Activated gamma-delta T cell treated with Interleukin-2 at 50 U/mL for 16 hours (primary cell): ENCODE measurements at regions not wholly inside any gene's neighbourhood (a gene's known extent, or its start where the extent isn't known, plus 50 kb on each side); places are given as distances from the start of the nearest gene placed in this dataset.

ENCODE experiments used
- DNase-seq: peaks from one replicate; pipeline ENCODE4 v3.0.0-alpha.2; 2020

- DNase-seq, result no peak
Measured at GRCh38 chr5:1704676-1705075, 95.0 kb downstream of the MRPL36 start.

GRCh38 chr5:1704266-1704665 lies 95.4 kb downstream of the MRPL36 start:
- DNase-seq, result no peak

GRCh38 chr5:1703352-1704050 lies 96.1 kb downstream of the MRPL36 start:
- DNase-seq, result no peak

- no peak for DNase-seq
Measured at GRCh38 chr5:1702318-1702717, 97.3 kb downstream of the MRPL36 start.

- DNase-seq, result no peak
Measured at GRCh38 chr5:1701884-1702283, 97.8 kb downstream of the MRPL36 start.

- no peak for DNase-seq
Measured at GRCh38 chr5:1701216-1701864, 98.3 kb downstream of the MRPL36 start.

- no peak for DNase-seq
Measured at GRCh38 chr5:1699394-1699793, 100.2 kb downstream of the MRPL36 start.

- no peak for DNase-seq
Measured at GRCh38 chr5:1698589-1699316, 100.9 kb downstream of the MRPL36 start.

GRCh38 chr5:1692381-1692780 lies 107.3 kb downstream of the MRPL36 start:
- no peak for DNase-seq

GRCh38 chr5:1687301-1687970 lies 112.2 kb downstream of the MRPL36 start:
- no peak for DNase-seq

- no peak for DNase-seq
Measured at GRCh38 chr5:1686016-1686802, 113.4 kb downstream of the MRPL36 start.

- DNase-seq, result no peak
Measured at GRCh38 chr5:1685066-1685465, 114.6 kb downstream of the MRPL36 start.

GRCh38 chr5:1681955-1682354 lies 117.7 kb downstream of the MRPL36 start:
- DNase-seq, result no peak

GRCh38 chr5:1673042-1673677 lies 126.5 kb downstream of the MRPL36 start:
- DNase-seq, result no peak

- no peak for DNase-seq
Measured at GRCh38 chr5:1672396-1672795, 127.2 kb downstream of the MRPL36 start.

- DNase-seq, result no peak
Measured at GRCh38 chr5:1671351-1671750, 128.3 kb downstream of the MRPL36 start.

- DNase-seq, result no peak
Measured at GRCh38 chr5:1670351-1670750, 129.3 kb downstream of the MRPL36 start.

GRCh38 chr5:1669276-1670155 lies 130.1 kb downstream of the MRPL36 start:
- no peak for DNase-seq

- DNase-seq, result no peak
Measured at GRCh38 chr5:1668141-1668721, 131.4 kb downstream of the MRPL36 start.

- no peak for DNase-seq
Measured at GRCh38 chr5:1667648-1668140, 131.9 kb downstream of the MRPL36 start.
